RCC 7860 (cell line): ENCODE measurements at regions not wholly inside any gene's neighbourhood (a gene's known extent, or its start where the extent isn't known, plus 50 kb on each side); places are given as distances from the start of the nearest gene placed in this dataset.
A peak's percentile ranks its signal among the peaks of the same experiment; 100 is the strongest.

ENCODE experiments used
- DNase-seq: peaks from one replicate; pipeline ENCODE4 v3.0.0-alpha.2; 2015; ENCODE audit warnings: low spot score
- FAIRE-seq: peaks from 2 replicates; lab custom pipeline; 2012; peaks lifted over from hg19 to GRCh38; lab: Jason Lieb, UNC

DNA sequence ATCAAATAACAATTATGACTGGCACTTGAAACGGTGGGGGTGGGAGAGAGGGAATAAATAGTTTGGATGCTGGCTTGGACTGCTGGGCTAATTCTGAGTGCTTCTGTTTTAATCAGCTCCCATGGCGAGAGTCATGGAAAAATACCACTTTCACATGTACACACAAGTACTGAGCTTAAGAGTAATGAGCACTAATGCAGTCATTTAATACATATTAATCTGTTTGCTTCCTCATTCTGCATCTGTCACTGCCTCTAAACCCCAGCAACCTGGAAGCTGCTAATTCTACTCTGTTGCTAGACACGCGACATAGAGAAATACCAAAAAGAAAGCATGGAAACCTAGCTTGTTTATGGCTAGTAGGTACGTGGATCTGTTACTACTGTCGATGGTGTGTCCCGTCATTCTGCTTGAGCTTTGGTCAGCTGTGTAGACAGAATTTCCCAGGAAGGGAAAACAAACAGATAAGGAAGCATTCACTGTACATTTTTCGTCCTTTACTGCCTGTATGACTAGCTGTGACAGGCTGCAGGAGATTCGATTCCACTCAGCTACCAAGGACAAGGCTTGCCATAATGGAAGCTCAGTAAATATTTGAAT is 238.8 kb downstream of the BAMBI start:
- DNase-seq: no peak
- no peak for FAIRE-seq

DNA sequence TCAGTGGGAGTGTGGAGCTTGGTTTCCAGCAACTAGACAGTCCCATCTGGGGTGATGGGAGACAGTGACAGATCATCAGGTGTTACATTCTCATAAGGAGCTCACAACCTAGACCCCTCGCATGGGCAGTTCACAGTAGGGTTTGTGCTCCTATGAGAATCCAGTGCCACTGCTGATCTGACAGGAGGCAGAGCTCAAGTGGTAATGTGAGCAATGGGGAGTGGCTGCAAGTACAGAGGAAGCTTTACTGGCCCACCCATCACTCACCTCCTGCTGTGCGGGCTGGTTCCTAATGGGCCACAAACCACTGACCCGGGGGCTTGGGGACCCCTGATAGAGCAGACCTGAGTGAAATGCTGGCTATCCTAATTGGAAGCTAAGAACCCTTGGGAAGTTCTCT is 242.8 kb downstream of the BAMBI start:
- DNase-seq: no peak
- no peak for FAIRE-seq

DNA sequence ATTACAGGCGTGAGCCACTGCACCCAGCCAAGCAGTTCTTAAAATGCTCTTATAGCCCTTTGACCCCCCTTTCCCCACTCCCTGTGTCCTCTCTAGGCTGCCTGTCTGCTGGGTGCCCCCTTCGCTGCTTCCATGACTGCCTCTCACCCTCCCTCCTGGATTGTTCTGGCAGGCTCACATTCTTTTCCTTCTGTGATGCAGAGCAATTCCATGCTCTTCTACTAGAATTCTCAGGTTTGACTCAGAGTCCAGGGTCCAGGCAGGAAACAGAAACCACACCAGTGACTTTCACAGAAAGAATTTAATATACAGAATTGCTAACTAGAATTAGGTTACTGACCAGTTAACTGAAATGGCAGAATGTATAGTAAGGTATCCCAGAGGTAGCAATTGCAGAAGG is 244.8 kb downstream of the BAMBI start:
- FAIRE-seq (peak; percentile 95), DNase-seq (peak; percentile 95)

DNA sequence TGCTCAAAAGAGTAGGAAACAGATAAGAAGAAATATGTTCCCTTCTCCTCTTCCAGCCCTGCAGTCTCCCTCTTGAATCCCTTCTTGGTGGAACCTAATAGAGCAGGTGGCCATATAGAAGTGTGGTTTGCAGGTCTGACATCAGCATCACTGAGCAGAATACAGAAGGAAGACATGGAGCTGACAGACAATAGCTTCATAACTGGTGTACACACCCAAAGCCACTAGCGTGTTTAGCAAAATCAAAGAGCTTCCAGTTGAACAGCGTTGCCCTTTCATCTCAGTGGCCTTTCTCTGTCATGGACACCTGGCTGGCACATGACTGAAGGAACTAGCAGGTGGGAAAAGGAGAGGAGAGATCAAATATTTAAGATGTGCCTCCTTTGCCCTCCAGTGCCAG is 245.5 kb downstream of the BAMBI start:
- FAIRE-seq (no peak), DNase-seq (no peak)

DNA sequence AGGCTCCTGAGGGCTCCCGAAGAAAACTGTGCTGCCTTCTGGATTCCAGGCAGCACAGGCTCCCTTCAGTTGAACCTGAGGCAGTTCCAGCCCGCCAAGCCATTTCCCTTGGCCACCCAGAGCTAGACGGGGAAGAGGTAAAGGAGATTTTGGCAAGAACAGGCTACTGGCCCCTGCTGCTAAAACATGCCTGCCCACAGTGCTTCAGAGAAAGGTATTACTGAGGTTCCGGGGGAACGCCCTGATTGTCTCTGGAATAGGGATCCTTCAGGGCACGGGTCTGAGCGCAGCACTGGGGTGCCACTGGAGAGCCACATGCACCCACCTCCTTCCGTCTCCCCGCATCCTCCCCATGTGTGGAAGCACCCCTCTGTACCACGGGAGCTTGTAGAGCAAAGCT is 247.4 kb downstream of the BAMBI start:
- no peak for DNase-seq
- FAIRE-seq: no peak

DNA sequence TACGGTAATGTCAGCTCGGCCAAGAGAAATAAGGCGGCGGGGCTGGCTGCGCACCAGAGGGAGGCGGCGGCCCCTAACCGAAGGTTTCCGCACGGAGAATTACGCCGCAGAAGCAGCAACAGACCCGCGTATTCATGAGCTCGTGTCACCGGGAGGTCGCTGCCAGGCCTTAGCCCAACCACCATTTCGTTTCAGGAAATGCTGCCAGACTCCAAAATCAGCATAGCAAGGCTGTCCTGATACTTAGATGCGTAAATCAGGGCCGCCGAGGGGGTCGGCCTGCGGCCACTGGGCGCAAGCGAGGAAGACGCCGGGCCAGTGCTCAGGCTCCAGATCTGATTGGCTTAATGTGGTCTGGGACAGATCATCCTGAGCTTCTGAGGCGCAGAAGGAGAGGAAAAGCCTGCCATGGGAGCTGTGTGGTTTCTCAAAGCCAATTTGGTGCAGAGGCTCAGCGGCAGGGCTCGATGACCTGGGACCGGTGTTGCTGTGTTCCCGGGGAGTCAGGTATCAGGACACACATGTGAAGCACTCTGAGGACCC is 247.9 kb downstream of the BAMBI start:
- FAIRE-seq (no peak), DNase-seq (no peak)

DNA sequence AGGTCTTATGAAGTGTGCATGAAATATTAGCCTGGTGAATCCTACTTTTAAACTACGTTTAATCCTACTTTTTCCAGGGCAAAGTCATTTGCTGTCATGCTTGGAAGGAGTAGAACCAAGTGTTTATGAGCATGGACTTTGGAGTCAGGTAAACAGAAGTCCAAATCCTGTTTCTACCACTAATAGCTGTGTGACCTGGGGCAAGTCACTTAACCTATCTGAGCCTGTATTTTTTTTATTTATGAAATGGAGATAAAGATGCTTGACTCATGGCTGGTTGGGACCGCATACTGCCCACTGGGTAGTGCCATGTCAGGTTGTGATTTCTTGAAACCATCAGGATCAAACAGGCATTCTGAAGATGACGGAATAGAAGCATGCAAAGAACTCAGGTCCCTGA is 249.6 kb downstream of the BAMBI start:
- DNase-seq (no peak), FAIRE-seq (no peak)

DNA sequence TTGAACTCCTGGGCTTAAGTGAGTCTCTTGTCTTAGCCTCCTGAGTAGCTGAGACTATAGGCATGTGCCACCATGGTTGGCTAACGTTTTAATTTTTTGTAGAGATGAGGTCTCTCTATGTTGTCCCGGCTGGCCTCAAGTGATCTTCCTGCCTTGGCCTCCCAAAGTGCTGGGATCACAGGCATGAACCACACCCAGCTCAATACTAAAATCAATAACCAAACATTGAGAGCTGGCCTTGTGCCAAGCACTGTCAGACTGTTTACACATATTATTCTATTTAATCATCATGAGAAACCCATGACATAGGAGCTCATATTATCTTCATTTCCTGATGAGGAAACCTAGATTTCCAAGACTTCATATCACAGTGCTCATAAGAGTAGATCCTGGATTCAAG is 251.2 kb downstream of the BAMBI start:
- FAIRE-seq: no peak
- no peak for DNase-seq

DNA sequence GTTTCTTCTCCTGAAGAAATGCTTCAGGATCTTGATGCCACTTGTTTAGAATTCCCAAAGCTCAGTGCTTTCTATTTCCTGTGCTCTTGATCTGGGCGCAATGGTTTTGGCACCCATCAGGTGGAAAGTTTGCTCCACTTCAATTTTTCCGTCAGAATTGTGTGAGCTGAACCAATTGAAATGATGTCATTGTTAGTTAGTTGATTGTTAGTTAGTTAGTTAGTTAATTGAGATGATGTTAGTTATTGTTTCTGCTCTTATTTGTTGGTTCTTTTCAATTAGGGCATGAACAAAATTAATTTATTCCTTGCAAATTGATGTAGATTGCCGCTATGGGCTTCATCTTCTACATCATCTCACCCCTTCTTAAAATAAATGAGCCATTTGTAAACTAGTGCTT is 252.6 kb downstream of the BAMBI start:
- DNase-seq (no peak), FAIRE-seq (no peak)

DNA sequence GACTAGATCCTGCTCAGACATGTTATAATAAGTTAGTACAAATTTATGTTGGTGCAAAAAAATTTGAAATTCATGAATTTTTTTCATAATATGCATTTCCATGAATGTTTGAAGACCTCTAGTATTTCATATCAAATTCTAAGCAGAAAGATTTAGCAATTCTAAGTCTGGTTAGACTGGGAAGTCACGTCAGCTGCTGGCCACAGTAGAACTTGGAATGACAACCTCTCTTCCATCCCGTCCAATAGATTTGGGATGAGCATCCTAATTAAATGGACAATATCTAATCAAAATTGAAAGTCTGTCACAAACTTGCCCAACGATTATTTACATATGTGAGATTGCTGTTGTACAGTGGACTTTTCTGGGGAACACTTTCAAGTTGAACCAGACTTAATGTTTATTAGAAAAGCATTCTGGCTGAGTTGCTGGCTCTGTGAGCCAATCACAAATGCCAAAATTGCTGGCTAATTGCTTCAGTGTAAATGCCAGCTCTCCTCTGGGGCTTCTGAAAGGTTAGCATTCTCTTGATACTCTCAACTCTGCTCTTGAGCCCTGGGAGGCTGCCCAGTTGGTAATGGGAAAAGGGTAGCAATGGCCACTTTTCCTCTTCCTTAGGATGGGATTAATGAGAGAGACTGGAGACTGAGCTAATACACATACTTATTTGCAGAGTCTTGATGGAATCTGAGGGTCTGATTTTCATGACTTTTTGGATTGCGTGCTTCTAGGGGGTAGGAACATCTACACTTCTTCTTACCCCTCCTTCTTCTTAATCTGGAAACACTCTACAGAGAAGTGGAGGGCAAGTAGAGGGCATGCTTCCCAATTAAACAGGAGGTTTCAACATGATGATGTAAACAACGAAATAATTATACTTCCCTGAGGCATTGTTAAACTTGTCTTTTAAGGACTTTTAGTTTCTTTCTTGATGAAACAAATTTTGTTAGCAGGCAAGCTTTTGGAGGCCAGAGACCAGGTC is 253.5 kb downstream of the BAMBI start:
- no peak for DNase-seq
- FAIRE-seq: no peak

DNA sequence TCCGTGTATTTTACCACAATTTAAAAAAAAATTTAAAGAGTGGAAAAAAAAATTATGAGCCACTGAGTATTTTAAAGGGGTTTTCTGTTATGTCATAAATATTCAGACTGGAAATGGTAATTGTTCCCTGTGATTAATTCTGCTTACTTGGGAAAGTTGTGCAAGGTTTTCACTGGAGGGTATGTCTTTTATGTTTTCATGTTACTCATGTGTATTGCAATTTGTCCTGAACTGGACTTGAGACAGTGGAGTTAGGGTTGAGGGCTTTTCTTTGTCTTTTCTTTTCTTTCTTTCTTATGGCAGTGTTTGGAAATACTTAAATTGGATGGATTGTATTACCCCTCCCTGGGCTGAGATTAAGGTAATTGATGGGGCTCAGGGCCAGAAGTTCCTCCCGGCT is 257.7 kb downstream of the BAMBI start:
- no peak for DNase-seq

DNA sequence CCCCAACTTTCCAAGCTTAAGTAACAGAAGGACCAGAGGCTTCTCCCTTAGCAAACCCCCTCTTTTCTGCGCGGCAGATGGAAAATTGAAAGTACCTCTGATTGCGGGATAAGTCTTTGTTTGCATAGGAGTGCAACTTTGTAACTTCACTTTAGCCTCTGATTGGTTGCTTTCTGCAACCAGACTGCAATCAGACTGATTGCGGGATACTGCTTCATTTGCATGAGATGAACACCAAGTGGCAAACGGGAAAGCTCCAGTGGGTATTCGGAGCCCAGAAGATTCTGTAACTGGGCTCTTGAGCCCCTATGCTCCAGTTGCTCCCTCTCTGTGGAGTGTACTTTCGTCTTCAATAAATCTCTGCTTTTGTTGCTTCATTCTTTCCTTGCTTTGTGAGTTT is 260.6 kb downstream of the BAMBI start:
- no peak for FAIRE-seq

More for the DNA sequence above, 257.7 kb downstream of the BAMBI start:
- no peak for FAIRE-seq

DNA sequence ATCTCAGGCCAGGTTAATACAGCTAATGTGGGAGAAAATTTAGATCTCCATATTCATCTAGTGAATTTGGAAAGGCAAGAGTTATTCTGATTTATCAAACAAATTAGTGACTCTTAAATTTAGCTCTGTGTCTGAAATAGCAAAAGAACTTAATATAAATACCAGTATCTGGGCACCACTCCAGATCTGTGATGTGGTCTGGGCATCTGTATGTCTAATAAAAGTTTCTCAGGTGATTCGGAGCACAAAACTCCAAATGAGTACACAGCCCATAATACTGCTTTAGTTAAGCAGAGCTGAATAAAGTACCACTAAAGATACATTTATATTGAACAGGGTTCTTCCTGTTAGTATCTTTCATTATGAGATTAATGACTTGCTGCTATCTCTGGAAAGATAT is 261.4 kb downstream of the BAMBI start:
- FAIRE-seq (no peak), DNase-seq (no peak)

More for the DNA sequence above, 260.6 kb downstream of the BAMBI start:
- no peak for DNase-seq

DNA sequence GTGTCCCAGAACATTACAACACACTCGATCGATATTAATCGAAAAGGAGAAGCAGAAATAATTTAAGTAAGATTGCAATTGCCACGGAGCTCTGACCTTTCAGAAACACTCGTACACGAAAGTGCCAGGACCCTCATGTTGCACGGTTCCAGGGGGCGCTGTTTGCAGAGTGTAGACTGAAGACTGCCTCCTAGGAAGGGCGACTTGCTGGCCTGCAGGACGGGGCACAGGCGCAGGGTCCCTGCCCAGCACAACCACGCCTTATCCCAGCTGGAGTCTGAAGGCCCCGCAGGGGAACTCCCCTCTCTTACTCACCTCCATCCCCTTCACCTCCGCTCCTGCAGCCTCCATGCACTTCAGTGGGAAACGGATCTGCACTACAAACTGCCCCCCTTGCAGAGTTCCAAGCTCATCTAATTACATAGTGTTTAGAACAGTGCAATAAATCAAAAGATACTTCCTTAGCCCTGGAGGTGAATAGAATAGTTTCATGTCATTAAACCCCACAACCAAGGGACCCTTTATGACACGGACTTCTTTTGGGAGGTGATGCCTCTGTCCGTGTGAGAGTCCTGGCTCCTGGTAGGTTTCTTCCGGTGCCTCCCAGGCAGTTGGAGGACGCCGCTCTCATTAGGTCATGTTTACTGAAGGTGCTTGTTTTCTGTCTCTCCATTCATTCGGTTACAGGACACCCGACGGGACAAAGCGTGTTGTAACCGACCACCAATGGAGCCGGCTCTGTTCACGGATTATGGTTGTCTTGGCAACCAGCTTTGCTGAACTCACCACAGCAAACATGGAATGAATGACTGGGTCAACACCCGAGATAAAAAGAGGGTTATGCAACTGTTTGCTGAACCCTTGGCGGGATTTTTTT is 262.2 kb downstream of the BAMBI start:
- DNase-seq (peak; percentile 45), FAIRE-seq (no peak)

DNA sequence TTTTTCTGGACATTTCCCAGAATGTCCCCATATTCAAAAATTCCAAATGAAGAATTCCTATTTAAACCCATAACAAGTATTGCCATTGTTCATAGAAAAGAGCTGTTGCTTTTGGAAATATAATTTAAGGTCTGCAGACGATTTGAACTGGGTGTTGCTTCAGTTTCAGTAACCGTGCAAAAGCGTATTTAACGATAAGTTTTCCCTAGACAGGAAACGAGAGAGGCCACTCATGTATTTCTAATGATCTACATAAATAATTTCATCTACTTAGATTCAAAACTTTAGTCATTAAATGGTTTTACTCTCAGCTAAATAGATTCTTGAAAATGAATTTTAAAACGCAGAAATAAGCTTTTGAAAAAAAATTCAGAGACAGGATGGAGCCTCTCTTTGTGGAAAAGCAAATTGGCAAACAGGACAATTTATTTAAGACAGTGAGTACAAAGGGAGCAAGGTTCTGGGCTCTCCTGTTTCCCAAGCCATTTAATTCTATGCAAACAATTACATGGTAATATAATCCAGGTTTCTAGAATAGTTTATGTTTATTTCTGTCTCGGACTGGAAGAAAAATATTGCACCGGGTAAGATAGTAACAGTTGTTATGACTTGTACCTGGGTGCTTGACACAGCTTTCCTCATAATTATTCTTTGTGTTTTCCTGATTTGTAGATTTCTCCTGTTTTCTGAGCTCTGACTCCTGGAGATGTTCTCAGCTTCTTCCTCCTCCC is 263.0 kb downstream of the BAMBI start:
- FAIRE-seq (no peak), DNase-seq (no peak)

DNA sequence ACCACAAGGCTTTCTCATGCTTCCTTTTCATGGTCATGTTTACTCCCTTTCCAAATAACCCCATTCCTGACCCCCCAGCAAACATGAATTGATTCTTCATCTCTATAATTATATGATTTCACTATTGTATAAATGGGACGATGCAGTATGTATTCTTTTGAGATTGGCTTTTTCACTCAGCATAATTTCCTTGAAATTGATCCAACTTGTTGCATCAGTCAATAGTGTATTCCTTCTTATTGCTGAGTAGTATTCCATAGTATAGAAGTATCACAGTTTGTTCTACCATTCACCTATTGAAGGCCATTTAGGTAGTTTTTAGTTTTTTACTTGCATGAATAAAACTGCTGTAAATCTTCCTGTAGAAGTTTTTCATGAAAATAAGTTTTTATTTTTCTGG is 264.7 kb downstream of the BAMBI start:
- DNase-seq (no peak), FAIRE-seq (no peak)

DNA sequence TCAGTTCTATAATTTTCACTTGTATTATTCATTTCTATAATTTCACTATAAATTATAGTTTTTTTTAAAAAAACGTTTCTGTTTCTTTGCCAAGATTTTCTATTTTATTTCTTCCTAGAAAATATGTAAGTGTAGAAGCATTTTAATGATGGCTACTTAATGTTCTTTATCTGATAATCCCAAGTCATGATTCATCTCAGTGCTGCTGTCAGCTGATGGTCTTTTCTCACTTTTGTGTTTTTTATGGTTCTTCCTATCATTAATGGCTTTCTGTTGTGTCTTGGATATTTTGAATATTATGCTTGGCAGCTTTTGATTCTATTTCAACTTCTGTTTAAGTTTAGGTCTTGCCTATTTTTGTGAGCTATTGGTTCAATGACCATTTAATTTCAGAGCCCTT is 268.6 kb downstream of the BAMBI start:
- no peak for DNase-seq
- peak; percentile 55 for FAIRE-seq

DNA sequence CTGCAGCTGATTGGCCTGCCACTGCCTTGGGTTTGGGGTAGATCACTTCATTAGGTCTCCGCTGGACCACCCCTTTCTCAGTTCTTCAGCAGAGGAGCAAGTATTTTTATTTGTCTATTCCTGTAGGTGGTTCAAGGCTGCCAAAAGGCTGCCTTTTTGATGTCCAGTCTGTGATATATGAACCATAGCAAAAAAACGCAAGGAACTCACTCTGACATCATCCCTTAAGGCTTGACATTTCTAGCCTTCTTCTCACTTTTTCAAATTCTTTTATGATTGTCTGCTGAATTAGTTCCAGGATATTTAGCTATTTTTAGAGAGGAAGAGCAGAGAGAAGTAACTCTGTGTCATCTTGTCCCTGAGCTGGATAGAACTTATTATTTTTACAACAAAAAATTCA is 269.2 kb downstream of the BAMBI start:
- no peak for FAIRE-seq
- DNase-seq: peak; percentile 13

DNA sequence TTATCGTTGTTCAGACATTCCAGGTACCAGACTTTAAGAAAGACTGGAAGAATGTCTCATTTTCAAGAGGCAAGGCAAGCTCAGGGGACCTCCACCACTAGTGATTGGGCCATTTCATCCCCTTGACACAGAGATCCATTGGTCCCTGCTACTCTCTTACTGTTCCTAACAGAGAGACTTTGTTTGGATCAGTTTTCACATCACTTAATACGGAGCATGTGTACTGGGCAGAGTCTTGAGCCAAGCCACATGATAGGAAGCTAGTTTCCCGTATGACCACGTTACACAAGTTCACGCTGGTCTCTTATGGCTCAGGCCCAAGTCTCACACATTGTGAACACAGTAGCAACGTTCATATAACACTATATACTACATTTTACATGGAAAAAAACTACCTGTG is 269.9 kb downstream of the BAMBI start:
- DNase-seq (no peak), FAIRE-seq (no peak)

DNA sequence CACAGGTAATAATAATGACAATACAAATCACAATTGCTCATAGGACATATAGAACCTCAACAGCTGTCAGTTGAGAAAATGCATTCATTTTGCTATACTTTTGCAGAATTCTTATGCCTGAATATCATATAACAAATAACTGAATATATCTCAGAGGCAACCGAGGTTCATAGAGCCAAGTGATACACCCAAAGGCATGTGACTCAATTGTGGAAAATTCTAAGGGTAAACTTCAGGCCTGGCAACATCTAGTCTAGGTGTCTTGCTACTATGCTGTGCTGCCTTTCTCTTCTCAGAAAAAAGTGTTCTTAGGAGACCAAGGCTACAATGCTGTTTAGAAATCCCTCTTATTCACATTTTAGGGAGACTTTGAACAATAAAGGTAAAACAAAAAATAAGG is 270.7 kb downstream of the BAMBI start:
- FAIRE-seq (no peak), DNase-seq (no peak)
